ELR (cell line): ENCODE measurements at regions not wholly inside any gene's neighbourhood (a gene's known extent, or its start where the extent isn't known, plus 50 kb on each side); places are given as distances from the start of the nearest gene placed in this dataset.

Source experiments
- DNase-seq: peaks from one replicate; pipeline ENCODE4 v3.0.0-alpha.2; 2015; ENCODE audit warnings: low read depth

GRCh38 chr2:207236156-207236935 lies 70.6 kb upstream of the KLF7 start:
- DNase-seq, result no peak

GRCh38 chr2:207238831-207239701 lies 73.3 kb upstream of the KLF7 start:
- DNase-seq, result peak; percentile 99

DNA sequence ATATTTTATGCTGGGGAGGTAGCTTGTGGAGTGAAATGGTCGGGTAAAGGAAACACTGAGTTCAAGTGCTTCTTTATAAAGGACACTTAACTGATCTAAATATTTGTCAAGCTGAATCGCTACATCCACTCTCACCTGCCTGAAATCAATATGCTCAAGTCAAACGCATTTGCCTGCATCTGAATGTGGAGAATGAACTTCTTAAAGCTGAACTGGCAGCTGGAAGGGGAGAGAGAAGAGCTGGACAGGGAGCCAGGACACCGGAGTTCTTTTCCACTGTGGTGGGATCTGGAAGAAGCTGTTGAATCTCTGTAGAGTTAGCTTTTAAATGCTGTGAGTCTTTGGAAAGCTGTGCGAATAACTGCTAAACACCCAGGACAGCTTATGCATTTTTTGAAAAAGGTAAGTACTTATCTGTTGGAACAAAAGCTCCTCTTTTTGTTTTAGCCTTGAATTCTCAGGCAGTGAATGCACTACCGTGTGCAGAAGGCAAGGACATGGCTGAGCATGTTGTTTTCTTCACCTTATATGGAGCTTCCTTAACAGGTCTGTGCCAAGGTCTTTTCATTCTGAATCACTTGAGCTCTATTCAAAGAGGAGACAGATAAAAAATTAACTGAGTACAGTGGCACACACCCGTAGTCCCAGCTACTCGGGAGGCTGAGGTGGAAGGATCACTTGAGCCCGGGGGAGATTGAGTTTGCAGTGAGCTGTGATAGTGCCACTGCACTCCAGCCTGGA lies 74.2 kb upstream of the KLF7 start:
- DNase-seq, result peak; percentile 64

DNA sequence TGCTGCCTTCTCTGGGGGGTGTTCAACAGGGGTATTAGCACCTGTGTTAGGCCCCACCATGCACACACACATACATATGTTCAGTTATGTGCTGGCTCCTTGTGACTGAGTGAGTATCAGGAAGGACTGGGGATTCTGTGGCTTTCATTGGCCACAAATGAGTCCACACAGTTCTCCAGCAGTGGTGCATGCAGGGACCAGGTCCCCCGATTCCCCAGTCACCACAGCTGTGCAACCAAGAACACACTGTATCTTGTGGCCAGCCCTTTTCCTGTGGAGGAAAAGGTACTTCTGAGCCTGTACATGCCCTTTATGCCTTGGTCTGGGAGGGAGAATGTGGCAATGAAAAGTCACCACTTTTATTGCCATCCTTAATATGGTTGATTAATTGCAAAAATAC lies 74.9 kb upstream of the KLF7 start:
- DNase-seq, result no peak

DNA sequence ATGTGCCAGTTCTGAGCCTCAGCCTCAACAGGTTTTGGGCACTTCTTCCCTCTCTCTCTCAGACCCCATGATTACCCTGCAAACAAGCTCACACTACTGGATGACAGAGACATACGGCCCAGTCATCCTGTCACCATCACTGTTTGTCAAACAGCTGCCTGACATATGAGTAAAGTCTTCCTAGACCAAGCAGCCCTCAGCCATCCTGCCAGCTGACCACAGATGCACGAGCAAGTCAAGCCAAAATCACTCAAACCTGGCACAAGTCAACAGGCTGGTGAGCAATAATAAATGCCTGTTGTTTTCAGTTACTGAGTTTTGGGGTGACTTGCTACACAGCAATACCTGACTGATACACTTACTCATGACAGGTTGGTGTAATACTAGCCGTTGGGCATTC lies 75.5 kb upstream of the KLF7 start:
- DNase-seq, result peak; percentile 59

DNA sequence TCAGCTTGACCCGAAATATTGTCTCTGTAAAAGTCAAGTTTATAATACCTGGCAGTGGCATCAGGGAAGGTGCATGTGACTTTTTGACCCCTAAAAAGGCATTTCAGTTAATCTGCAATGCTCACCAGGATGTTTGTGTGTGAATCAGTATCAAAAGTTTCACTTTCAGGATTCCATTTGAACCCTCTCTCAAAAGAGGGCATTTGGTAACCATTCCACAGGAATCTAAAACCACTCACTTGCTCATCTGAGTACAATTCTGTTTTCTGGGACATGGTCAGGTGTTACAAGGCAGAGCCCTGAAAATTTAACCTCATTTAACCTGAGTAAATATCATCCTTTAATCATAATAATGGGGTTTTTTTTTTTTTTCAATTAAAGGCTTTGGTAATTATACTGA lies 77.9 kb upstream of the KLF7 start:
- no peak for DNase-seq

DNA sequence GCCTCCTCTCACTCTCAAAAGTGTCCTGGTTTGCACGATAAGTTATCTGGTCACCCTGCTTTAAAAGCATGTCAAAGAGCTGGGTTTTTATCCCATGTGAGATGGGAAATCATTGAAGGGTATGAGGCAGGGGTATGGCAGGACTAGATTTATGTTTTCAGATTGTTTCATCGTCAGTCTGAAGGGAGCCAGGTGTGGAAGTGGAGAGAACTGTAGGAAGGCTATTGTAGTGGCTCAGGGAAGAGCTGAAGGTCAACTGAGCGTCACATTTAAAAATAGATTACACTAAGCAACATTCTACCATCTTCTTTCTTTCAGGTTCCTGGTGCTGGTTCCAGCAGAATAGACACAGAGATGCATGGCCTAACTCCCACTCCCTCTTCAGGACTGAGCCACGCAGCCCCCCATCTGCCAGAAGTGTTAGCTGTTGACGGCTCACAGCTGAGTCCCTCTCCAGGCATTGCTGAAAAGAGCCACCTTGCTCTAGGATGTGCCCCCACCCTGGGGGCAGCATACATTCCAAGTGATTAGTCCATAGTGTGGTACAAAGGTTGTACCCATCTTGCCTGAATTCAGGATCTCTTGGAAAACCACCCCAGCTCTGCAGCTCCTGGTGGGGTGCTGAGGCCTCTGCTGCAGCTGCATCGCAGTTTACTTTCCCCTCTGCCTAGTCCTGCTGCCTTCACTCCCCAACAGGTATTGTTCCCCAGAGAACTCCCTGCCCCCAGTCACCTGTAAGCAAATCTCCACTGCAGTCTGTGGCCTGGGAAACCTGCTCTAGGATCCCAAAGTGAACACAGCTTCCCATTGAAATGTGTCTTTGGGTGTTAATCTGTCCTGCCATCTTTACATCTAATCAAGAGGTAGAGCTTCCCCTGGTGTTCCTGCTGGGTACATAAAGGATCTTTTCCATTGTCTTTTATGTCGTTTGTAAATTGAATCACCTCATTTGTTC lies 79.5 kb upstream of the KLF7 start:
- DNase-seq, result no peak

- DNase-seq, result peak; percentile 66
Measured at GRCh38 chr2:207248702-207249377, 83.1 kb upstream of the KLF7 start.

GRCh38 chr2:207251022-207251421 lies 85.3 kb upstream of the KLF7 start:
- no peak for DNase-seq

DNA sequence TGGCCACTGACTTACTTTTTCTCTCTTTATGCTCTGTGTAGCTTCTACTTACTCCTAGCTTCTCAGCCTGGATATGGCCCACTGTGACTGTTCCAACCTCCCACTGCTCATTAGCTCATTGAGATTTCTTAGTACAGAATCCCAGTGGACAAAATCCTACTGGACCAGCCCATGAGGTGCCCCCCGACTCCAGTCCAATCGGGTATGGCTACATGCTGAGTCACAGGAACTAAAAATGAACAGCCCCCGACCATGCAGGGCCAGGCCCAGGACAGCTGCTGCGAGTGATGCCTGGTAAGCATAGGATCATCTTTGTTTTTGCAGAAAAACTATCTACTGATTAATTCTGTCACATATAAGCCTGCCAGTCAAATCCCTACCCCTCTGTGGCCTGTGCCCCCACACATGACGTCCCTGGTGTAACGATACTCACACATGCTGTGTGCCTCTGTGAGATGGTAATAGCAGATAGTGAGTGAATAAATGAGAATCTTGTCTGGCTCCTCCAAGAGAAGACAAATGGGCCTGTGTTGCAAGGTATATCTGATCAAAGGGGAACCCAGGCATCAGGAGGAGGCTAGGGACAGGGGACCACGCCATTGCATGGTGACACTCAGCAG lies 85.9 kb upstream of the KLF7 start:
- peak; percentile 38 for DNase-seq

- DNase-seq, result no peak
Measured at GRCh38 chr2:207252416-207252815, 86.7 kb upstream of the KLF7 start.

- peak; percentile 39 for DNase-seq
Measured at GRCh38 chr2:207252979-207253645, 87.4 kb upstream of the KLF7 start.

DNA sequence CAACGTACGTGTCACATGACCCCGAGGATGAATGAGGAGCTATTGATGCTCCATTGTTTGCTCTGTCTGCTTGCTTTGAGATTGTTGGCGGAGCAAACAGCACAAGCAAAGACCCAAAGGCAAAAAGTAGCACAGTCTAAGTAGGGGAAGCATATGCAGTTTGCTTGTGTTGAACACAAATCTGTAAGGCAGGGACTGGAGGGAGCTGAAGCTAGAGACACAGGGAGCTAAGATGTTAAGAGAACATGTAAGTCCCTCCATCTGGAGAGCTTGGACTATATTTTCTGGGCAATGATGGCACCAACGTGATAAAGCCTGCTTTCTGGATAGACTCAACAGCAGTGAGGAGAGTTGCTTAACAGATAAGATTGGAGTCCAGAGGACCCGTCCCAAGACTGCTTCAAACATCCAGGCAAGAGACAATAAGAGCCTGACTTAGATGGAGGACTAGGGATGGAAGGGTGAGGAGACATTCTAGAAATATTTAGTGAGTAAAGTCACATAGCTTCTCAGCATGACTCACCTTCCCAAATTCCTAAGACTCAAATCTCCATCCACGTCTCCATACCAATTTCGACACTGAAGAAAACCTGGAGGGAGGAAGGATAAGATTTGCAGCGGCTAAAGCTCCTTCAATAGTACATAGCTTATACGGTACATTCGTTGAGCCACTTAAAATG lies 88.1 kb upstream of the KLF7 start:
- peak; percentile 97 for DNase-seq

DNA sequence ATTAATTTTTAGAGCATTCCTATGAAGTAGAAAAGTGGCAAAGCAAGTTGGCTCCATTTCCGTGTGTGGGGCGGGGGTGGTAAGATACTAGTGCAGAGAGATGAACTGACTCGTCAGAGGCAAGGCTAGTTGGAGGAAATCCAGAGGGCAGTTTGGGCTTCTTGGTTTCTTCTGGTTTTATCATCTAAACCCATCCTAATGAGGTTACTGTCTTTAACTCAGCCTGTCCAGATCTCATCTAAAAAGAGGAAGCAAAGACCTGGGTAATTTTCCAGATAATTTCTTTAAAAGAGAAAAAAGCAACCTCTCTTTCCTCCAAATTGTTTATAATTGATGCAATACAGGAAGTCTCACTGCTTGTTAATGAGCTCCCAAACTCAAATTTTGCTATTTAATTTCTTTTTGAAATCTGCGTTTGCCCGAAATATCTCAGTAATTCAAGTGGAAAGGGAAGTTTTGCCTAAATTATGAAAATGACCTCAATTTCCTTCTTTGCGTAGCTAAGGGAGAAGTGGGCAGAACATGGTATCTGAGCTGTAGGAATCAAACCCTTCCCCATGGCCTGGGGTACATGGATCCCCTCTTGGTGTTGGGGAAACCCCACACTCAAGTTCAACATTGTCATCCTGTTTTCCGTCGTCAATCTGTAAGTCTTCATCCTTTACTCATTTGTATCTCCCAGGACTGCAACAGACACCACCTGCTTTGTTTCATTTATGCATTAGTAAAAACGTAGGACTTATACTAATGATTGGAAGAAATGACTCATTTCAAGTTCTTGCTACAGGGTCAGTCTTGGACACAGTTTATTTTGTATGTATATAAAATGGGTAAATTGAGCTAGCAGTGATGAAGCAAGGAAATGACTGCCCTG lies 89.1 kb upstream of the KLF7 start:
- DNase-seq, result peak; percentile 76

DNA sequence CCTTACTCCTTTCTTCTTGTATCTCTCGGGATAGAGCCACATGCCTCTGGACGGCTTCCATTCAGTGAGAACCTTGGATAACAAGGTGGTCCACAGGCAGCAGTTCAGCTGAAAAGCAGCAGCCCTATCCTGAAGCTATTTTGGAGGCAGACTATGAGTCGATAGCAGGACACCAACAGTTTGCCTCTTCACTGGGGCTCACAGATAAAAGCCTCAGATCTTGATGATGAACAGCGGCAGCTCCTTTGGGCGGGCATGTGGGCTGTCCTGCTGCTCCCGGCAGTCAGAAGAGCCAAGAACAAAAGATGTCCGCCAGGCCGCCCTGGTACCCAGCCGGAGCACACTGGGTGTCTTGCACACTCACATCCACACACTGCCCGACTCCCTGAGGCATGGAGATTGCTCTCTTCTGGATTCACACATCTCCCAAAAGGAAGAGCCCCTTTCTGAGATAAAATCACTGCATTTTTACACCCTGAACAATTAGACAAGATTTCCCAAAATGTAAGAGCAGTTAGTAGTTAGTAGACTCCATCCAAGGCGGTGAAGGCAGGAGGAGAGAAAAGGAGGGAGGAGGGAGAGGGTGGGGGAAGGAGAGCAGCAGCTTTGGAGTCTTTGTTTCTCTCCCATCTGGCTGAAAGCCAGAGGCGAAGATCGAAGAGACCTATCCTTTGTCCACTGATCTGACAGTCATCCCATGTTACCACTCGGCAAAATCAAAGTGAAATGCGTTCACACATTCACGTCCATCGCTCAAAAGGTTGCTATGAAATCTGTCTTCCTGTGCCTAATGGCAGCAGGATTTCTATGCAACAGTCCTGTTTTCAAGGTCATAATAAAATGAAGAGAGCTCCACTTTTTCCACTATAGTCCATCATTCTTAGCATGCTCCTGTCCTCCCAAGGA lies 90.1 kb upstream of the KLF7 start:
- no peak for DNase-seq

GRCh38 chr2:207256476-207257207 lies 90.9 kb upstream of the KLF7 start:
- peak; percentile 66 for DNase-seq
